ENCODE measurements at regions not wholly inside any gene's neighbourhood (a gene's known extent, or its start where the extent isn't known, plus 50 kb on each side); places are given as distances from the start of the nearest gene placed in this dataset.
"Not testable (repeated sequence)": the region's sequence is repeated elsewhere in the genome, so short reads cannot be mapped to it uniquely, and the experiment has no call there.

GRCh38 chr13:80152142-80152541 lies 188.8 kb downstream of the SPRY2 start:
- not testable (repeated sequence) for TF ChIP-seq EZH2 (IDR thresholded peaks at IDR 0.05; ENCODE audit: low read length); CTCF (optimal IDR thresholded peaks at IDR 0.05 in 1 of 3, IDR thresholded peaks at IDR 0.05 in 1 of 3, conservative IDR thresholded peaks at IDR 0.05 in 1 of 3; ENCODE audit: extremely low read depth in 1 of 3, insufficient read depth in 2 of 3, low read length in 3 of 3)

Data from keratinocyte (primary cell).